ENCODE measurements at regions not wholly inside any gene's neighbourhood (a gene's known extent, or its start where the extent isn't known, plus 50 kb on each side); places are given as distances from the start of the nearest gene placed in this dataset.

GRCh38 chr5:68521776-68522175, 306.2 kb downstream of the PIK3R1 start:
- intact Hi-C loops (cut with micrococcal nuclease): no loop called here

- intact Hi-C loops (cut with micrococcal nuclease): no loop called here
Measured at GRCh38 chr5:68522863-68523262, 307.3 kb downstream of the PIK3R1 start.

GRCh38 chr5:68528821-68529273, 313.3 kb downstream of the PIK3R1 start:
- intact Hi-C loops (cut with micrococcal nuclease): no loop called here

GRCh38 chr5:68529581-68529980, 314.0 kb downstream of the PIK3R1 start:
- intact Hi-C loops (cut with micrococcal nuclease): no loop called here

GRCh38 chr5:68531970-68532369, 316.4 kb downstream of the PIK3R1 start:
- intact Hi-C loops (cut with micrococcal nuclease): no loop called here

- intact Hi-C loops (cut with micrococcal nuclease): no loop called here
Measured at GRCh38 chr5:68533051-68533450, 317.5 kb downstream of the PIK3R1 start.

GRCh38 chr5:68533571-68534084, 318.1 kb downstream of the PIK3R1 start:
- intact Hi-C loops (cut with micrococcal nuclease): no loop called here

- intact Hi-C loops (cut with micrococcal nuclease): no loop called here
Measured at GRCh38 chr5:68534131-68534940, 318.8 kb downstream of the PIK3R1 start.

GRCh38 chr5:68534956-68535520, 319.5 kb downstream of the PIK3R1 start:
- intact Hi-C loops (cut with micrococcal nuclease): no loop called here

GRCh38 chr5:68538814-68539420, 323.4 kb downstream of the PIK3R1 start:
- intact Hi-C loops (cut with micrococcal nuclease): loop anchor here (1.0 kb wide), 1 partner anchor 253 kb away; no protein-coding TSS in a partner anchor

GRCh38 chr5:68540798-68541590, 325.4 kb downstream of the PIK3R1 start:
- intact Hi-C loops (cut with micrococcal nuclease): no loop called here

- intact Hi-C loops (cut with micrococcal nuclease): no loop called here
Measured at GRCh38 chr5:68542207-68542606, 326.7 kb downstream of the PIK3R1 start.

- intact Hi-C loops (cut with micrococcal nuclease): no loop called here
Measured at GRCh38 chr5:68543212-68543611, 327.7 kb downstream of the PIK3R1 start.

- intact Hi-C loops (cut with micrococcal nuclease): no loop called here
Measured at GRCh38 chr5:68544091-68544647, 328.6 kb downstream of the PIK3R1 start.

GRCh38 chr5:68544648-68545552, 329.3 kb downstream of the PIK3R1 start:
- intact Hi-C loops (cut with micrococcal nuclease): no loop called here

GRCh38 chr5:68545636-68546295, 330.2 kb downstream of the PIK3R1 start:
- intact Hi-C loops (cut with micrococcal nuclease): no loop called here

GRCh38 chr5:68547056-68547455, 331.5 kb downstream of the PIK3R1 start:
- intact Hi-C loops (cut with micrococcal nuclease): no loop called here

GRCh38 chr5:68547622-68548021, 332.1 kb downstream of the PIK3R1 start:
- intact Hi-C loops (cut with micrococcal nuclease): no loop called here

- intact Hi-C loops (cut with micrococcal nuclease): no loop called here
Measured at GRCh38 chr5:68548959-68549676, 333.6 kb downstream of the PIK3R1 start.
